Right ventricle myocardium inferior (tissue), 1 donor: ENCODE measurements at regions not wholly inside any gene's neighbourhood (a gene's known extent, or its start where the extent isn't known, plus 50 kb on each side); places are given as distances from the start of the nearest gene placed in this dataset.
"Not testable (repeated sequence)": the region's sequence is repeated elsewhere in the genome, so short reads cannot be mapped to it uniquely, and the experiment has no call there.

Experiments
- ATAC-seq: fragments of 200-7000 bp; cut with Tn5 transposase; one replicate; pipeline ENCODE4 v1.9.1; 2020; ENCODE audit warnings: mild to moderate bottlenecking, moderate library complexity
- DNase-seq: peaks from one replicate; pipeline ENCODE4 v3.0.0; 2021; ENCODE audit errors: missing footprints
- intact Hi-C: fragments of 100-400 bp; cut with DNase I; formaldehyde crosslinking; loops from one replicate; pipeline ENCODE4 v1.11.0; 2022
- donor health status: DM: no; HTN: yes; CAD: no; lungs with severe emphysema.

GRCh38 chr12:18888047-18888446 is 150.1 kb downstream of the CAPZA3 start:
- ATAC-seq: peak; percentile 75
- no peak for DNase-seq
- intact Hi-C loops: no loop called here

GRCh38 chr12:18890621-18891020 is 152.7 kb downstream of the CAPZA3 start:
- intact Hi-C loops, DNase-seq, ATAC-seq: not testable (repeated sequence)

GRCh38 chr12:18895540-18895939 is 157.6 kb downstream of the CAPZA3 start:
- ATAC-seq (no peak), DNase-seq (no peak)
- intact Hi-C loops: no loop called here

- DNase-seq: peak; percentile 85
- intact Hi-C loops: no loop called here
- ATAC-seq: peak; percentile 59
Observed at GRCh38 chr12:18895946-18896345, 158.0 kb downstream of the CAPZA3 start.

GRCh38 chr12:18897823-18898222 is 159.9 kb downstream of the CAPZA3 start:
- DNase-seq (no peak), ATAC-seq (no peak)
- intact Hi-C loops: no loop called here

- intact Hi-C loops: no loop called here
- DNase-seq: no peak
Observed at GRCh38 chr12:18898470-18898869, 160.6 kb downstream of the CAPZA3 start.

GRCh38 chr12:18899162-18899561 is 161.2 kb downstream of the CAPZA3 start:
- ATAC-seq: no peak
- intact Hi-C loops: no loop called here
- DNase-seq: no peak

More at GRCh38 chr12:18898470-18898869, 160.6 kb downstream of the CAPZA3 start:
- ATAC-seq: no peak

GRCh38 chr12:18899678-18900317 is 161.9 kb downstream of the CAPZA3 start:
- intact Hi-C loops: no loop called here
- ATAC-seq (peak; percentile 80), DNase-seq (no peak)

- DNase-seq (no peak), ATAC-seq (no peak)
- intact Hi-C loops: no loop called here
Observed at GRCh38 chr12:18905134-18905533, 167.2 kb downstream of the CAPZA3 start.

GRCh38 chr12:18906395-18906794 is 168.5 kb downstream of the CAPZA3 start:
- intact Hi-C loops: no loop called here
- peak; percentile 40 for ATAC-seq
- no peak for DNase-seq

GRCh38 chr12:18907127-18907526 is 169.2 kb downstream of the CAPZA3 start:
- DNase-seq (no peak), ATAC-seq (peak; percentile 47)
- intact Hi-C loops: no loop called here

- DNase-seq (no peak), ATAC-seq (peak; percentile 82)
- intact Hi-C loops: no loop called here
Observed at GRCh38 chr12:18907728-18908127, 169.8 kb downstream of the CAPZA3 start.

GRCh38 chr12:18908191-18908590 is 170.3 kb downstream of the CAPZA3 start:
- ATAC-seq (peak; percentile 55), DNase-seq (peak; percentile 55)
- intact Hi-C loops: no loop called here

- ATAC-seq (no peak), DNase-seq (no peak)
- intact Hi-C loops: no loop called here
Observed at GRCh38 chr12:18919871-18920511, 182.1 kb downstream of the CAPZA3 start.

GRCh38 chr12:18922851-18923250 is 184.9 kb downstream of the CAPZA3 start:
- DNase-seq: no peak
- intact Hi-C loops: no loop called here
- ATAC-seq: no peak

GRCh38 chr12:18923721-18924120 is 185.8 kb downstream of the CAPZA3 start:
- ATAC-seq (no peak), DNase-seq (no peak)
- intact Hi-C loops: no loop called here

GRCh38 chr12:18926188-18926587 is 188.3 kb downstream of the CAPZA3 start:
- DNase-seq (no peak), ATAC-seq (no peak)
- intact Hi-C loops: no loop called here

- intact Hi-C loops: no loop called here
- DNase-seq (no peak), ATAC-seq (no peak)
Observed at GRCh38 chr12:18932211-18932610, 194.3 kb downstream of the CAPZA3 start.

GRCh38 chr12:18932715-18933114 is 194.8 kb downstream of the CAPZA3 start:
- intact Hi-C loops: no loop called here
- no peak for DNase-seq

GRCh38 chr12:18935371-18935965 is 194.1 kb upstream of the PLEKHA5 start:
- no peak for DNase-seq
- ATAC-seq: no peak
- intact Hi-C loops: no loop called here

More at GRCh38 chr12:18932715-18933114, 194.8 kb downstream of the CAPZA3 start:
- no peak for ATAC-seq
